Vagina (tissue), 2 donors: ENCODE measurements at regions not wholly inside any gene's neighbourhood (a gene's known extent, or its start where the extent isn't known, plus 50 kb on each side); places are given as distances from the start of the nearest gene placed in this dataset.

ENCODE experiments used
- DNase-seq, 2 donors: peaks; one replicate each; pipeline ENCODE4 v3.0.0-alpha.2; 2017; ENCODE audit errors: extremely low spot score in 2 of 2
- H3K27ac ChIP-seq: fragments of 200-600 bp; sonication (generic); one replicate; pipeline ENCODE4 v1.5.1; 2019
- H3K27me3 ChIP-seq: fragments of 200-600 bp; sonication (generic); one replicate; pipeline ENCODE4 v1.5.1; 2019
- H3K36me3 ChIP-seq, 2 donors: fragments of 200-600 bp; sonication (generic); one replicate each; pipeline ENCODE4 v1.5.1; 2017 to 2019
- H3K4me1 ChIP-seq: fragments of 200-600 bp; sonication (generic); one replicate; pipeline ENCODE4 v1.5.1; 2019
- H3K4me3 ChIP-seq, 2 donors: fragments of 200-600 bp; sonication (generic); 1 replicate in 1 of 2; 2 replicates in 1 of 2; pipeline ENCODE4 v1.5.1; 2016 to 2019
- H3K9me3 ChIP-seq: fragments of 200-600 bp; sonication (generic); one replicate; pipeline ENCODE4 v1.5.1; 2019
- CTCF ChIP-seq, 3 experiments: fragments of 450-650 bp in 2 of 3; fragments of 200-600 bp in 1 of 3; sonication (generic) in 1 of 3; IDR thresholded peaks; one replicate each; pipeline ENCODE4 v1.5.1; 2017 to 2019; ENCODE audit warnings: antibody characterized with exemption in 3 of 3, mild to moderate bottlenecking in 2 of 3, moderate library complexity in 2 of 3
- POLR2A ChIP-seq, 2 donors: fragments of 450-650 bp; IDR thresholded peaks; one replicate each; pipeline ENCODE4 v1.6.1; 2017; ENCODE audit warnings: antibody characterized with exemption in 2 of 2, mild to moderate bottlenecking in 2 of 2, moderate library complexity in 2 of 2
- POLR2AphosphoS5 ChIP-seq, 2 donors: sonication (generic); formaldehyde crosslinking; IDR thresholded peaks; one replicate each; pipeline ENCODE4 v1.9.0; 2017; ENCODE audit warnings: antibody characterized with exemption in 2 of 2, mild to moderate bottlenecking in 2 of 2, low read depth in 1 of 2; ENCODE audit not compliant: insufficient read depth in 1 of 2
- intact Hi-C: fragments of 100-400 bp; cut with DNase I; formaldehyde crosslinking; loops from one replicate; pipeline ENCODE4 v1.15.1; 2023

DNA sequence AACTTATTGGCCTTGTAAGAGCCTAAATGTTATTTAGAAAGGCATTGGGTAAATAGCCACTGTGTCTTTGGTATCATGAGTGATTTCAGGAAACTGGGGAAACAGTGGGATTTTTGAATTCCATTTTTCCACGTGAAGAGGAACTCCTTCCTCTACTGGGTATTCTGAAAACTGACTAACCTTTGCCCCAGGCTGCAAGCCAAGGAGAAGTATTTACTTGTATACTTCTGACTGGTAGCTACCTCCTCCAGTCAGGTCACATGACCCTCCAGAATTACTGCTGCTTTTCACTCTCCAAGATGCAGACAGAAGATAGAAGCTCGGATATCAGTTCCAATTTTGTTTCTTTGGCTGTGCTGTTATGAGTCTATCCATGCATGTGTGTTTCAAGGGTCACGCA is 50.9 kb upstream of the MAP3K13 start:
- Histone ChIP-seq H3K9me3 (no peaks in the 10 kb centered on the region), H3K4me1 (peaks cover 4% of the 10 kb centered on the region), H3K4me3 (no peak overlapping the region), H3K27me3 (no peaks in the 10 kb centered on the region), H3K36me3 (peaks cover 0 to 8% of the 10 kb centered on the region in 2 donors), H3K27ac (no peak overlapping the region)
- TF ChIP-seq POLR2A (IDR thresholded peaks at IDR 0.05): no peak
- no peak for TF ChIP-seq CTCF (IDR thresholded peaks at IDR 0.05)
- TF ChIP-seq POLR2AphosphoS5 (IDR thresholded peaks at IDR 0.05; ENCODE audit: insufficient read depth in 1 of 2, low read depth in 1 of 2): no peak
- DNase-seq: no peak
- intact Hi-C loops: no loop called here
